ENCODE measurements at regions not wholly inside any gene's neighbourhood (a gene's known extent, or its start where the extent isn't known, plus 50 kb on each side); places are given as distances from the start of the nearest gene placed in this dataset.

- no peak for DNase-seq (ENCODE audit: missing footprints)
- intact Hi-C loops (cut with DNase I): no loop called here
- peak; percentile 20 for ATAC-seq
These were observed 141.5 kb upstream of the PKDCC start for GRCh38 chr2:41906338-41906725.

- intact Hi-C loops (cut with DNase I): no loop called here
- no peak for ATAC-seq
- DNase-seq (ENCODE audit: missing footprints): no peak
These were observed 140.7 kb upstream of the PKDCC start for GRCh38 chr2:41907141-41907540.

GRCh38 chr2:41907771-41908207 is 140.0 kb upstream of the PKDCC start:
- intact Hi-C loops (cut with DNase I): no loop called here
- DNase-seq (ENCODE audit: missing footprints) (no peak), ATAC-seq (no peak)

GRCh38 chr2:41908349-41908748 is 139.5 kb upstream of the PKDCC start:
- ATAC-seq (no peak), DNase-seq (ENCODE audit: missing footprints) (no peak)
- intact Hi-C loops (cut with DNase I): no loop called here

GRCh38 chr2:41909584-41909983 is 138.2 kb upstream of the PKDCC start:
- ATAC-seq (no peak), DNase-seq (ENCODE audit: missing footprints) (no peak)
- intact Hi-C loops (cut with DNase I): no loop called here

- DNase-seq (ENCODE audit: missing footprints) (no peak), ATAC-seq (no peak)
- intact Hi-C loops (cut with DNase I): no loop called here
These were observed 137.7 kb upstream of the PKDCC start for GRCh38 chr2:41910126-41910525.

GRCh38 chr2:41911033-41911432 is 136.8 kb upstream of the PKDCC start:
- DNase-seq (ENCODE audit: missing footprints) (no peak), ATAC-seq (no peak)
- intact Hi-C loops (cut with DNase I): no loop called here

- DNase-seq (ENCODE audit: missing footprints): no peak
- peak; percentile 63 for ATAC-seq
- intact Hi-C loops (cut with DNase I): no loop called here
These were observed 135.5 kb upstream of the PKDCC start for GRCh38 chr2:41912337-41912736.

- ATAC-seq (peak; percentile 55), DNase-seq (ENCODE audit: missing footprints) (no peak)
- intact Hi-C loops (cut with DNase I): no loop called here
These were observed 135.0 kb upstream of the PKDCC start for GRCh38 chr2:41912776-41913175.

GRCh38 chr2:41913311-41913710 is 134.5 kb upstream of the PKDCC start:
- intact Hi-C loops (cut with DNase I): no loop called here
- peak; percentile 82 for ATAC-seq
- DNase-seq (ENCODE audit: missing footprints): no peak

- intact Hi-C loops (cut with DNase I): no loop called here
- DNase-seq (ENCODE audit: missing footprints) (no peak), ATAC-seq (peak; percentile 54)
These were observed 133.8 kb upstream of the PKDCC start for GRCh38 chr2:41913921-41914609.

GRCh38 chr2:41914936-41915335 is 132.9 kb upstream of the PKDCC start:
- intact Hi-C loops (cut with DNase I): no loop called here
- ATAC-seq: no peak
- no peak for DNase-seq (ENCODE audit: missing footprints)

- intact Hi-C loops (cut with DNase I): no loop called here
- no peak for DNase-seq (ENCODE audit: missing footprints)
- ATAC-seq: no peak
These were observed 131.6 kb upstream of the PKDCC start for GRCh38 chr2:41916177-41916576.

GRCh38 chr2:41917587-41917986 is 130.2 kb upstream of the PKDCC start:
- intact Hi-C loops (cut with DNase I): no loop called here
- ATAC-seq (no peak), DNase-seq (ENCODE audit: missing footprints) (no peak)

- no peak for DNase-seq (ENCODE audit: missing footprints)
- no peak for ATAC-seq
- intact Hi-C loops (cut with DNase I): no loop called here
These were observed 128.7 kb upstream of the PKDCC start for GRCh38 chr2:41919135-41919534.

GRCh38 chr2:41920181-41920580 is 127.6 kb upstream of the PKDCC start:
- intact Hi-C loops (cut with DNase I): no loop called here
- no peak for ATAC-seq
- DNase-seq (ENCODE audit: missing footprints): no peak

GRCh38 chr2:41920812-41921211 is 127.0 kb upstream of the PKDCC start:
- ATAC-seq (no peak), DNase-seq (ENCODE audit: missing footprints) (no peak)
- intact Hi-C loops (cut with DNase I): no loop called here

GRCh38 chr2:41922177-41922576 is 125.6 kb upstream of the PKDCC start:
- intact Hi-C loops (cut with DNase I): no loop called here
- peak; percentile 66 for ATAC-seq
- no peak for DNase-seq (ENCODE audit: missing footprints)

- intact Hi-C loops (cut with DNase I): no loop called here
- DNase-seq (ENCODE audit: missing footprints) (no peak), ATAC-seq (no peak)
These were observed 124.5 kb upstream of the PKDCC start for GRCh38 chr2:41923156-41923786.

GRCh38 chr2:41924024-41924423 is 123.8 kb upstream of the PKDCC start:
- ATAC-seq: no peak
- intact Hi-C loops (cut with DNase I): no loop called here
- DNase-seq (ENCODE audit: missing footprints): no peak

Measured in Right ventricle myocardium inferior (tissue), 1 donor.